ENCODE measurements at regions not wholly inside any gene's neighbourhood (a gene's known extent, or its start where the extent isn't known, plus 50 kb on each side); places are given as distances from the start of the nearest gene placed in this dataset.
"Not testable (repeated sequence)": the region's sequence is repeated elsewhere in the genome, so short reads cannot be mapped to it uniquely, and the experiment has no call there.

- Mint-ChIP-seq H3K27me3 (ENCODE audit: low read depth) (peaks cover 6% of the 10 kb centered on the region), H3K4me3 (ENCODE audit: unreplicated experiment) (no peak overlapping the region), H3K36me3 (ENCODE audit: low read depth) (no peaks in the 10 kb centered on the region), H3K4me1 (ENCODE audit: low read depth) (no peaks in the 10 kb centered on the region), H3K9me3 (ENCODE audit: low read depth) (no peaks in the 10 kb centered on the region), H3K27ac (ENCODE audit: unreplicated experiment) (no peak overlapping the region)
- DNase-seq (ENCODE audit: low spot score): no peak
- no peak for TF ChIP-seq CTCF (IDR thresholded peaks at IDR 0.05)
Observed at GRCh38 chrX:34270434-34270833, 138.3 kb upstream of the FAM47A start.

- TF ChIP-seq CTCF (IDR thresholded peaks at IDR 0.05): no peak
- no peak overlapping the region for H3K27ac Mint-ChIP-seq (ENCODE audit: unreplicated experiment)
- no peaks in the 10 kb centered on the region for H3K36me3 Mint-ChIP-seq (ENCODE audit: low read depth)
- H3K27me3 Mint-ChIP-seq (ENCODE audit: low read depth): no peaks in the 10 kb centered on the region
- no peak overlapping the region for H3K4me3 Mint-ChIP-seq (ENCODE audit: unreplicated experiment)
- H3K4me1 Mint-ChIP-seq (ENCODE audit: low read depth): no peaks in the 10 kb centered on the region
- DNase-seq (ENCODE audit: low spot score): no peak
- peaks cover 4% of the 10 kb centered on the region for H3K9me3 Mint-ChIP-seq (ENCODE audit: low read depth)
Observed at GRCh38 chrX:34238896-34239295, 106.8 kb upstream of the FAM47A start.

- not testable (repeated sequence) for H3K4me1 Mint-ChIP-seq (ENCODE audit: low read depth); DNase-seq (ENCODE audit: low spot score); H3K27ac Mint-ChIP-seq (ENCODE audit: unreplicated experiment); H3K4me3 Mint-ChIP-seq (ENCODE audit: unreplicated experiment); H3K27me3 Mint-ChIP-seq (ENCODE audit: low read depth); H3K9me3 Mint-ChIP-seq (ENCODE audit: low read depth); H3K36me3 Mint-ChIP-seq (ENCODE audit: low read depth)
Observed at GRCh38 chrX:34230156-34230555, 98.0 kb upstream of the FAM47A start.

GRCh38 chrX:34227804-34228203, 95.7 kb upstream of the FAM47A start:
- no peak overlapping the region for H3K27ac Mint-ChIP-seq (ENCODE audit: unreplicated experiment)
- H3K27me3 Mint-ChIP-seq (ENCODE audit: low read depth): no peaks in the 10 kb centered on the region
- TF ChIP-seq CTCF (IDR thresholded peaks at IDR 0.05): no peak
- H3K4me1 Mint-ChIP-seq (ENCODE audit: low read depth): no peaks in the 10 kb centered on the region
- no peaks in the 10 kb centered on the region for H3K36me3 Mint-ChIP-seq (ENCODE audit: low read depth)
- no peak overlapping the region for H3K4me3 Mint-ChIP-seq (ENCODE audit: unreplicated experiment)
- peaks cover 2% of the 10 kb centered on the region for H3K9me3 Mint-ChIP-seq (ENCODE audit: low read depth)
- DNase-seq (ENCODE audit: low spot score): no peak

- no peak overlapping the region for H3K27ac Mint-ChIP-seq (ENCODE audit: unreplicated experiment)
- no peaks in the 10 kb centered on the region for H3K4me1 Mint-ChIP-seq (ENCODE audit: low read depth)
- no peaks in the 10 kb centered on the region for H3K27me3 Mint-ChIP-seq (ENCODE audit: low read depth)
- no peak for DNase-seq (ENCODE audit: low spot score)
- no peak for TF ChIP-seq CTCF (IDR thresholded peaks at IDR 0.05)
- no peaks in the 10 kb centered on the region for H3K36me3 Mint-ChIP-seq (ENCODE audit: low read depth)
- H3K9me3 Mint-ChIP-seq (ENCODE audit: low read depth): peaks cover 2% of the 10 kb centered on the region
- no peak overlapping the region for H3K4me3 Mint-ChIP-seq (ENCODE audit: unreplicated experiment)
Observed at GRCh38 chrX:34223574-34223973, 91.5 kb upstream of the FAM47A start.

GRCh38 chrX:34218063-34218462, 85.9 kb upstream of the FAM47A start:
- peaks cover 16% of the 10 kb centered on the region for H3K9me3 Mint-ChIP-seq (ENCODE audit: low read depth)
- no peak for TF ChIP-seq CTCF (IDR thresholded peaks at IDR 0.05)
- H3K27ac Mint-ChIP-seq (ENCODE audit: unreplicated experiment): no peak overlapping the region
- no peaks in the 10 kb centered on the region for H3K4me1 Mint-ChIP-seq (ENCODE audit: low read depth)
- no peaks in the 10 kb centered on the region for H3K36me3 Mint-ChIP-seq (ENCODE audit: low read depth)
- no peak for DNase-seq (ENCODE audit: low spot score)
- no peak overlapping the region for H3K4me3 Mint-ChIP-seq (ENCODE audit: unreplicated experiment)
- no peaks in the 10 kb centered on the region for H3K27me3 Mint-ChIP-seq (ENCODE audit: low read depth)
